H1 (cell line): ENCODE measurements at regions not wholly inside any gene's neighbourhood (a gene's known extent, or its start where the extent isn't known, plus 50 kb on each side); places are given as distances from the start of the nearest gene placed in this dataset.

Experiments used
- CTCF ChIA-PET: fragments of 300-600 bp; sonication (Branson Sonifier 250); formaldehyde crosslinking; loops from one replicate; lab custom pipeline; 2021; ENCODE audit not compliant: partially characterized antibody; lab: Charles Lee
- POLR2A ChIA-PET: fragments of 300-600 bp; sonication (Branson Sonifier 250); formaldehyde crosslinking; loops from one replicate; lab custom pipeline; 2021; ENCODE audit warnings: inconsistent platforms; ENCODE audit not compliant: partially characterized antibody; lab: Charles Lee
- DNase-seq, 2 experiments: peaks; one replicate each; pipeline versions ENCODE4 v3.0.0 to v3.0.0-alpha.2; 2010 to 2022; ENCODE audit warnings: low spot score in 2 of 2, low read depth in 1 of 2, mixed read lengths in 1 of 2
- FAIRE-seq: peaks from 2 replicates; lab custom pipeline; 2011; peaks lifted over from hg19 to GRCh38; lab: Jason Lieb, UNC
- H2AFZ ChIP-seq: 2 replicates; pipeline ENCODE4 v1.8.1; 2012; ENCODE audit warnings: low read length, inconsistent platforms
- H2AK5ac ChIP-seq: 2 replicates; pipeline ENCODE4 v1.6.1; 2013; ENCODE audit warnings: low read depth, low read length
- H2BK120ac ChIP-seq: replicated peaks from 2 replicates; pipeline ENCODE3; 2013; ENCODE audit warnings: low read depth, low read length, inconsistent platforms
- H2BK12ac ChIP-seq: 2 replicates; pipeline ENCODE4 v1.6.1; 2013; ENCODE audit warnings: low read depth, low read length
- H2BK15ac ChIP-seq: 2 replicates; pipeline ENCODE4 v1.6.1; 2013; ENCODE audit warnings: low read length
- H2BK20ac ChIP-seq: 2 replicates; pipeline ENCODE4 v1.6.1; 2013; ENCODE audit warnings: low read length
- H2BK5ac ChIP-seq: 2 replicates; pipeline ENCODE4 v1.6.1; 2013; ENCODE audit warnings: low read depth, low read length
- H3K14ac ChIP-seq: 2 replicates; pipeline ENCODE4 v1.6.1; 2013; ENCODE audit warnings: inconsistent platforms; ENCODE audit not compliant: insufficient read length
- H3K18ac ChIP-seq: 2 replicates; pipeline ENCODE4 v1.6.1; 2013; ENCODE audit warnings: low read length; ENCODE audit errors: extremely low read depth
- H3K23ac ChIP-seq: 2 replicates; pipeline ENCODE4 v1.6.1; 2013; ENCODE audit warnings: inconsistent platforms; ENCODE audit not compliant: insufficient read length
- H3K23me2 ChIP-seq: 2 replicates; pipeline ENCODE4 v1.6.1; 2013; ENCODE audit warnings: low read depth, low read length
- H3K27ac ChIP-seq: 2 replicates; pipeline ENCODE4 v1.6.1; 2011; ENCODE audit warnings: low read depth, low read length, inconsistent platforms
- H3K27me3 ChIP-seq, 4 experiments: replicated peaks in 1 of 4; 1 replicate in 1 of 4; 2 replicates in 3 of 4; pipeline versions ENCODE4 v1.6.1 to v1.8.1; 2011 to 2013; ENCODE audit warnings: low read length in 3 of 4, mild to moderate bottlenecking in 3 of 4, inconsistent platforms in 2 of 4, mixed read lengths in 2 of 4, moderate library complexity in 1 of 4; ENCODE audit not compliant: control insufficient read depth in 3 of 4, insufficient read depth in 3 of 4; ENCODE audit errors: extremely low read depth in 1 of 4
- H3K36me3 ChIP-seq, 4 experiments: 2 replicates each; pipeline versions ENCODE4 v1.6.1 to v1.8.1; 2011 to 2013; ENCODE audit warnings: mild to moderate bottlenecking in 4 of 4, low read length in 3 of 4, moderate library complexity in 2 of 4, control low read depth in 1 of 4, inconsistent platforms in 1 of 4; ENCODE audit not compliant: insufficient read depth in 4 of 4, control insufficient read depth in 2 of 4
- H3K4ac ChIP-seq: replicated peaks from 2 replicates; pipeline ENCODE3; 2013; ENCODE audit warnings: low read length, low read depth, mixed read lengths, inconsistent platforms; ENCODE audit not compliant: insufficient read length
- H3K4me1 ChIP-seq, 4 experiments: replicated peaks in 1 of 4; 1 replicate in 1 of 4; 2 replicates in 3 of 4; pipeline versions ENCODE4 v1.6.1 to v1.8.1; 2011 to 2013; ENCODE audit warnings: low read length in 3 of 4, inconsistent platforms in 2 of 4, mixed read lengths in 1 of 4; ENCODE audit not compliant: insufficient read depth in 4 of 4, control insufficient read depth in 3 of 4
- H3K4me2 ChIP-seq, 2 experiments: 2 replicates each; pipeline versions ENCODE4 v1.6.1 to v1.8.1; 2011 to 2013; ENCODE audit warnings: low read depth in 2 of 2, low read length in 2 of 2, control low read depth in 1 of 2, inconsistent platforms in 1 of 2, mild to moderate bottlenecking in 1 of 2; ENCODE audit not compliant: insufficient read depth in 1 of 2
- H3K4me3 ChIP-seq, 4 experiments: fragments of 200-600, 300-600 bp in 1 of 4; sonication (generic), shearing (Covaris generic), sonication (Bioruptor Twin) in 1 of 4; 2 replicates each; pipeline versions ENCODE4 v1.5.1 to v1.8.1; 2011 to 2016; ENCODE audit warnings: low read length in 4 of 4, low read depth in 3 of 4, control low read depth in 2 of 4, inconsistent platforms in 2 of 4, mild to moderate bottlenecking in 2 of 4, mixed read lengths in 1 of 4, moderate library complexity in 1 of 4; ENCODE audit not compliant: insufficient read depth in 2 of 4; ENCODE audit errors: extremely low read depth in 1 of 4
- H3K56ac ChIP-seq: replicated peaks from 2 replicates; pipeline ENCODE3; 2013; ENCODE audit warnings: low read depth, mild to moderate bottlenecking, mixed read lengths, low read length, inconsistent platforms; ENCODE audit not compliant: insufficient read length
- H3K79me1 ChIP-seq: 2 replicates; pipeline ENCODE4 v1.6.1; 2013; ENCODE audit warnings: low read depth, low read length, control low read depth
- H3K79me2 ChIP-seq, 2 experiments: 2 replicates each; pipeline versions ENCODE4 v1.6.1 to v1.8.1; 2012 to 2013; ENCODE audit warnings: low read length in 2 of 2, mild to moderate bottlenecking in 2 of 2, inconsistent platforms in 1 of 2; ENCODE audit not compliant: insufficient read depth in 2 of 2, control insufficient read depth in 1 of 2
- H3K9ac ChIP-seq, 4 experiments: replicated peaks in 1 of 4; 1 replicate in 1 of 4; 2 replicates in 3 of 4; pipeline versions ENCODE4 v1.6.1 to v1.8.1; 2011 to 2013; ENCODE audit warnings: low read depth in 3 of 4, low read length in 3 of 4, control low read depth in 2 of 4, mild to moderate bottlenecking in 2 of 4, moderate library complexity in 2 of 4, inconsistent platforms in 1 of 4; ENCODE audit errors: extremely low read depth in 1 of 4
- H3K9me3 ChIP-seq, 2 experiments: 2 replicates each; pipeline versions ENCODE4 v1.6.1 to v1.8.1; 2012 to 2013; ENCODE audit warnings: mild to moderate bottlenecking in 2 of 2, moderate library complexity in 2 of 2, control low read depth in 1 of 2, inconsistent platforms in 1 of 2, low read depth in 1 of 2, low read length in 1 of 2, mixed read lengths in 1 of 2; ENCODE audit not compliant: insufficient read depth in 2 of 2
- H4K20me1 ChIP-seq, 2 experiments: replicated peaks in 1 of 2; 2 replicates each; pipeline versions ENCODE3 to v1.8.1; 2011 to 2013; ENCODE audit warnings: inconsistent platforms in 2 of 2, low read length in 2 of 2, mild to moderate bottlenecking in 1 of 2; ENCODE audit not compliant: insufficient read depth in 2 of 2, control insufficient read depth in 1 of 2
- H4K5ac ChIP-seq: 2 replicates; pipeline ENCODE4 v1.6.1; 2013; ENCODE audit warnings: low read length, low read depth, mixed read lengths, inconsistent platforms; ENCODE audit not compliant: insufficient read length
- H4K8ac ChIP-seq: 2 replicates; pipeline ENCODE4 v1.8.0; 2013; ENCODE audit warnings: mild to moderate bottlenecking, moderate library complexity, low read length, inconsistent platforms; ENCODE audit not compliant: insufficient read depth; ENCODE audit errors: extremely low read depth
- H4K91ac ChIP-seq: replicated peaks from 2 replicates; pipeline ENCODE3; 2013; ENCODE audit warnings: low read length, mixed read lengths, inconsistent platforms; ENCODE audit not compliant: insufficient read length
- ASH2L ChIP-seq: fragments of 200-600, 300-600 bp; sonication (generic); IDR thresholded peaks from one replicate; pipeline ENCODE4 v1.7.1; 2017; ENCODE audit warnings: low read length
- ATF3 ChIP-seq: IDR thresholded peaks from 2 replicates; pipeline ENCODE4 v1.6.1; 2011; ENCODE audit warnings: low read depth, mild to moderate bottlenecking, low read length; ENCODE audit not compliant: insufficient read depth
- CBX5 ChIP-seq: fragments of 300-800, 300-1000 bp; sonication (generic); IDR thresholded peaks from 2 replicates; pipeline ENCODE4 v1.7.1; 2016; ENCODE audit warnings: antibody characterized with exemption, low read length, low read depth
- CBX8 ChIP-seq: fragments of 300-800, 300-1000 bp; sonication (generic); IDR thresholded peaks from 2 replicates; pipeline ENCODE4 v1.7.1; 2016; ENCODE audit warnings: low read depth, low read length, borderline replicate concordance
- CREB1 ChIP-seq: IDR thresholded peaks from 2 replicates; pipeline ENCODE4 v1.6.1; 2012; ENCODE audit warnings: inconsistent platforms
- EGR1 ChIP-seq: IDR thresholded peaks from 2 replicates; pipeline ENCODE4 v1.6.1; 2011; ENCODE audit warnings: low read depth, low read length, borderline replicate concordance
- EZH2 ChIP-seq: fragments of 200-600 bp; sonication (generic); IDR thresholded peaks from 2 replicates; pipeline ENCODE4 v1.7.1; 2012; ENCODE audit warnings: low read depth, mild to moderate bottlenecking, moderate library complexity, low read length, inconsistent platforms; ENCODE audit not compliant: severe bottlenecking
- JUN ChIP-seq: IDR thresholded peaks from 2 replicates; pipeline ENCODE4 v1.6.1; 2011; ENCODE audit warnings: low read depth, mild to moderate bottlenecking, improper control_type of control experiment, low read length
- MAFK ChIP-seq: IDR thresholded peaks from 2 replicates; pipeline ENCODE4 v1.6.1; 2012; ENCODE audit warnings: low read depth, mild to moderate bottlenecking, improper control_type of control experiment, low read length
- NANOG ChIP-seq: IDR thresholded peaks from 2 replicates; pipeline ENCODE4 v1.6.1; 2011; ENCODE audit warnings: low read length, low read depth, mild to moderate bottlenecking, inconsistent platforms; ENCODE audit not compliant: insufficient read depth, poor library complexity, severe bottlenecking
- POLR2AphosphoS5 ChIP-seq: IDR thresholded peaks from 2 replicates; pipeline ENCODE4 v1.6.1; 2011; ENCODE audit warnings: low read depth, low read length
- POU5F1 ChIP-seq: IDR thresholded peaks from 2 replicates; pipeline ENCODE4 v1.6.1; 2011; ENCODE audit warnings: low read depth, mild to moderate bottlenecking, low read length, moderate library complexity
- SP1 ChIP-seq: IDR thresholded peaks from 2 replicates; pipeline ENCODE4 v1.6.1; 2011; ENCODE audit warnings: low read depth, low read length
- TAF1 ChIP-seq: IDR thresholded peaks from 2 replicates; pipeline ENCODE4 v1.6.1; 2011; ENCODE audit warnings: mild to moderate bottlenecking, low read depth, low read length
- TEAD4 ChIP-seq: IDR thresholded peaks from 2 replicates; pipeline ENCODE4 v1.6.1; 2012; ENCODE audit warnings: low read depth, low read length, inconsistent platforms, mixed read lengths
- WGBS, 2 experiments: shearing (Covaris generic) in 1 of 2; methylation state at CpG; one replicate each; pipeline versions ENCODE4 v1.1.6 to v1.1.7; 2013 to 2015; ENCODE audit warnings: low lambda C conversion rate in 2 of 2, mixed read lengths in 2 of 2, inconsistent platforms in 1 of 2, low coverage in 1 of 2, missing lambda C conversion rate in 1 of 2; ENCODE audit not compliant: insufficient replicate concordance in 2 of 2, insufficient coverage in 1 of 2, insufficient read length in 1 of 2; ENCODE audit errors: extremely low coverage in 1 of 2, missing lambda C conversion rate in 1 of 2; 5-methylcytosine and 5-hydroxymethylcytosine counted together

GRCh38 chr4:156252358-156252921, 298.8 kb upstream of the CTSO start:
- Histone ChIP-seq H3K36me3 (no peaks in the 10 kb centered on the region), H2AFZ (no peak overlapping the region), H3K79me1 (no peaks in the 10 kb centered on the region), H3K27ac (no peak overlapping the region), H3K4me1 (no peaks in the 10 kb centered on the region), H3K56ac (no peak overlapping the region), H3K23ac (no peak overlapping the region), H2BK20ac (no peak overlapping the region), H3K4me3 (no peak overlapping the region), H3K4me2 (no peak overlapping the region), H2BK15ac (no peak overlapping the region), H3K14ac (no peak overlapping the region), H3K18ac (no peak overlapping the region), H3K79me2 (no peaks in the 10 kb centered on the region), H4K8ac (no peak overlapping the region), H4K20me1 (no peaks in the 10 kb centered on the region), H2BK120ac (no peak overlapping the region), H2AK5ac (no peak overlapping the region), H3K9me3 (no peaks in the 10 kb centered on the region), H3K4ac (no peak overlapping the region), H4K5ac (no peak overlapping the region), H3K9ac (no peak overlapping the region), H3K27me3 (no peaks in the 10 kb centered on the region), H2BK12ac (no peak overlapping the region), H4K91ac (no peak overlapping the region), H3K23me2 (no peaks in the 10 kb centered on the region), H2BK5ac (no peak overlapping the region)
- POLR2A ChIA-PET: no interaction called here
- DNase-seq: no peak
- no peak for FAIRE-seq
- WGBS, 2 experiments: 88% methylated on average over 2 of the region's 2 CpGs; no CpG with 5 or more reads in 1 of the 2 experiments
- CTCF ChIA-PET: interaction anchor here (0.9 kb wide), 1 partner anchor 323 kb away, joined by 3 read pairs; no protein-coding TSS in a partner anchor
- no peak for TF ChIP-seq SP1
- TF ChIP-seq TAF1: no peak
- TF ChIP-seq NANOG: no peak
- no peak for TF ChIP-seq EGR1
- no peak for TF ChIP-seq JUN
- TF ChIP-seq CREB1: no peak
- no peak for TF ChIP-seq MAFK
- TF ChIP-seq ATF3: no peak
- no peak for TF ChIP-seq CBX8
- TF ChIP-seq POU5F1: no peak
- no peak for TF ChIP-seq CBX5
- no peak for TF ChIP-seq ASH2L
- TF ChIP-seq POLR2AphosphoS5: no peak
- TF ChIP-seq TEAD4: no peak
- no peak for TF ChIP-seq EZH2
